ENCODE measurements at regions not wholly inside any gene's neighbourhood (a gene's known extent, or its start where the extent isn't known, plus 50 kb on each side); places are given as distances from the start of the nearest gene placed in this dataset.

GRCh38 chr11:92558323-92558722 lies 333.7 kb downstream of the FAT3 start:
- WGBS, 3 donors, result 9 to 12% (median 11%) methylated on average over 3 of the region's 3 CpGs
- no peak for DNase-seq
- no peaks in the 10 kb centered on the region for H3K9me3 ChIP-seq
- no peaks in the 10 kb centered on the region for H3K36me3 ChIP-seq
- H3K4me3 ChIP-seq, result no peak overlapping the region
- no peak overlapping the region for H3K27ac ChIP-seq
- intact Hi-C loops (cut with DNase I), result no loop called here
- TF ChIP-seq EP300 (IDR thresholded peaks at IDR 0.05), result no peak
- no peak for TF ChIP-seq CTCF (IDR thresholded peaks at IDR 0.05)
- TF ChIP-seq POLR2A (IDR thresholded peaks at IDR 0.05), result no peak
- no peaks in the 10 kb centered on the region for H3K27me3 ChIP-seq
- no peaks in the 10 kb centered on the region for H3K4me1 ChIP-seq (ENCODE audit: insufficient read depth)

- H3K36me3 ChIP-seq, result no peaks in the 10 kb centered on the region
- intact Hi-C loops (cut with DNase I), result no loop called here
- H3K27ac ChIP-seq, result no peak overlapping the region
- no peaks in the 10 kb centered on the region for H3K27me3 ChIP-seq
- TF ChIP-seq CTCF (IDR thresholded peaks at IDR 0.05) (no peak), POLR2A (IDR thresholded peaks at IDR 0.05) (no peak), EP300 (IDR thresholded peaks at IDR 0.05) (no peak)
- WGBS, 3 donors, result 79 to 95% (median 85%) methylated on average over 1 of the region's 1 CpG
- no peaks in the 10 kb centered on the region for H3K4me1 ChIP-seq (ENCODE audit: insufficient read depth)
- no peak overlapping the region for H3K4me3 ChIP-seq
- DNase-seq, result no peak
- no peaks in the 10 kb centered on the region for H3K9me3 ChIP-seq
Measured at GRCh38 chr11:92569726-92570125, 345.1 kb downstream of the FAT3 start.

GRCh38 chr11:92572559-92572958 lies 347.9 kb downstream of the FAT3 start:
- Histone ChIP-seq H3K9me3 (no peaks in the 10 kb centered on the region), H3K27ac (no peak overlapping the region), H3K4me1 (ENCODE audit: insufficient read depth) (no peaks in the 10 kb centered on the region), H3K27me3 (no peaks in the 10 kb centered on the region), H3K4me3 (no peak overlapping the region), H3K36me3 (no peaks in the 10 kb centered on the region)
- TF ChIP-seq CTCF (IDR thresholded peaks at IDR 0.05) (no peak), EP300 (IDR thresholded peaks at IDR 0.05) (no peak), POLR2A (IDR thresholded peaks at IDR 0.05) (no peak)
- DNase-seq, result no peak
- intact Hi-C loops (cut with DNase I), result no loop called here
- 88 to 100% (median 96%) methylated on average over 1 of the region's 1 CpG for WGBS, 3 donors

GRCh38 chr11:92576315-92576714 lies 351.7 kb downstream of the FAT3 start:
- Histone ChIP-seq H3K4me3 (no peak overlapping the region), H3K4me1 (ENCODE audit: insufficient read depth) (no peaks in the 10 kb centered on the region), H3K9me3 (no peaks in the 10 kb centered on the region), H3K36me3 (no peaks in the 10 kb centered on the region), H3K27me3 (no peaks in the 10 kb centered on the region), H3K27ac (no peak overlapping the region)
- intact Hi-C loops (cut with DNase I), result no loop called here
- WGBS, 3 donors, result 15 to 34% (median 32%) methylated on average over 3 of the region's 3 CpGs
- no peak for DNase-seq
- TF ChIP-seq POLR2A (IDR thresholded peaks at IDR 0.05) (no peak), CTCF (IDR thresholded peaks at IDR 0.05) (no peak), EP300 (IDR thresholded peaks at IDR 0.05) (no peak)

GRCh38 chr11:92580908-92581307 lies 356.3 kb downstream of the FAT3 start:
- Histone ChIP-seq H3K27ac (no peak overlapping the region), H3K9me3 (no peaks in the 10 kb centered on the region), H3K27me3 (no peaks in the 10 kb centered on the region), H3K36me3 (no peaks in the 10 kb centered on the region), H3K4me1 (ENCODE audit: insufficient read depth) (no peaks in the 10 kb centered on the region), H3K4me3 (no peak overlapping the region)
- intact Hi-C loops (cut with DNase I), result no loop called here
- no peak for DNase-seq
- no peak for TF ChIP-seq EP300 (IDR thresholded peaks at IDR 0.05)
- TF ChIP-seq CTCF (IDR thresholded peaks at IDR 0.05), result no peak
- no peak for TF ChIP-seq POLR2A (IDR thresholded peaks at IDR 0.05)
- 41 to 46% (median 45%) methylated on average over 1 of the region's 1 CpG for WGBS, 3 donors
